Esophagus muscularis mucosa (tissue), 3 donors: ENCODE measurements at regions not wholly inside any gene's neighbourhood (a gene's known extent, or its start where the extent isn't known, plus 50 kb on each side); places are given as distances from the start of the nearest gene placed in this dataset.
"Not testable (repeated sequence)": the region's sequence is repeated elsewhere in the genome, so short reads cannot be mapped to it uniquely, and the experiment has no call there.

Source experiments
- EP300 ChIP-seq: sonication (generic); formaldehyde crosslinking; IDR thresholded peaks from one replicate; pipeline ENCODE4 v1.6.1; 2017; ENCODE audit warnings: antibody characterized with exemption
- POLR2AphosphoS5 ChIP-seq, 2 donors: sonication (generic); formaldehyde crosslinking; IDR thresholded peaks; one replicate each; pipeline ENCODE4 v1.6.1; 2017; ENCODE audit warnings: antibody characterized with exemption in 2 of 2

GRCh38 chr10:34895046-34895445 is 80.0 kb upstream of the PARD3 start:
- TF ChIP-seq POLR2AphosphoS5 (IDR thresholded peaks at IDR 0.05); EP300: not testable (repeated sequence)
